ENCODE measurements at regions not wholly inside any gene's neighbourhood (a gene's known extent, or its start where the extent isn't known, plus 50 kb on each side); places are given as distances from the start of the nearest gene placed in this dataset.
"Not testable (repeated sequence)": the region's sequence is repeated elsewhere in the genome, so short reads cannot be mapped to it uniquely, and the experiment has no call there.

DNA sequence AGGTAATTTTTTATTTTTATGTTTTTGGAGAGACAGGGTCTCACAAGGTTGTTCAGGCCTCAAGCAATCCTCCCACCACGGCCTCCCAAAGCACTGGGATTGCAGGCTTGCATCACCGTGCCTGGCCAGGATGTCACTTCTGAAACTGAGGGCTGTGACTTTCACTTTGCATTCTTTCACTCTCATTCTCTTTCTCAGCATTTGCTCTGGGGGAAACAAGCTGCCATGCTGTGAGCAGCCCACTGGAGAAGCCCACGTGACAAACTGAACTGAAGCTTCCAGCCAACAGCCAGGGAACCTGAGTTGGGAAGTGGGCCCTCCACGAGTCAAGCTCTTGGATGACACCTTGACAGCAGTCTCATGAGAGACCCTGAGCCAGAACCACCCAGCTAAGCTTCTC is 109.4 kb downstream of the C5orf15 start:
- Histone ChIP-seq H3K27me3 (replicated peaks in 2 of 5; ENCODE audit: control insufficient read depth in 4 of 5, insufficient read depth in 5 of 5, low read length in 4 of 5) (peaks cover 0 to 3% (median 0%) of the 10 kb centered on the region in 5 experiments), H3K9me3 (ENCODE audit: control extremely low read depth in 1 of 5, control insufficient read depth in 4 of 5, insufficient read depth in 2 of 5, low read depth in 1 of 5, low read length in 4 of 5) (peaks cover 0 to 4% (median 0%) of the 10 kb centered on the region in 5 experiments), H3K36me3 (ENCODE audit: control insufficient read depth in 4 of 4, insufficient read depth in 4 of 4, low read length in 3 of 4) (no peaks in the 10 kb centered on the region), H3K27ac (ENCODE audit: insufficient read depth in 1 of 2, low read depth in 1 of 2, low read length in 2 of 2, poor library complexity in 1 of 2, severe bottlenecking in 2 of 2) (no peak overlapping the region), H3K4me1 (ENCODE audit: control extremely low read depth in 1 of 4, control insufficient read depth in 4 of 4, insufficient read depth in 4 of 4, low read length in 3 of 4) (no peaks in the 10 kb centered on the region), H3K4me3 (ENCODE audit: control insufficient read depth in 1 of 7, extremely low read depth in 1 of 7, insufficient read depth in 4 of 7, low read depth in 2 of 7, low read length in 6 of 7) (no peak overlapping the region)
- DNase-seq = no peak
- ChIA-PET POLR2A (no interaction called here), CTCF (interaction anchor here (3.6 kb wide), 1 partner anchor 10 kb away, joined by 17 read pairs; no protein-coding TSS in a partner anchor)
- 73% methylated on average over 4 of the region's 4 CpGs for WGBS (ENCODE audit: insufficient coverage)

DNA sequence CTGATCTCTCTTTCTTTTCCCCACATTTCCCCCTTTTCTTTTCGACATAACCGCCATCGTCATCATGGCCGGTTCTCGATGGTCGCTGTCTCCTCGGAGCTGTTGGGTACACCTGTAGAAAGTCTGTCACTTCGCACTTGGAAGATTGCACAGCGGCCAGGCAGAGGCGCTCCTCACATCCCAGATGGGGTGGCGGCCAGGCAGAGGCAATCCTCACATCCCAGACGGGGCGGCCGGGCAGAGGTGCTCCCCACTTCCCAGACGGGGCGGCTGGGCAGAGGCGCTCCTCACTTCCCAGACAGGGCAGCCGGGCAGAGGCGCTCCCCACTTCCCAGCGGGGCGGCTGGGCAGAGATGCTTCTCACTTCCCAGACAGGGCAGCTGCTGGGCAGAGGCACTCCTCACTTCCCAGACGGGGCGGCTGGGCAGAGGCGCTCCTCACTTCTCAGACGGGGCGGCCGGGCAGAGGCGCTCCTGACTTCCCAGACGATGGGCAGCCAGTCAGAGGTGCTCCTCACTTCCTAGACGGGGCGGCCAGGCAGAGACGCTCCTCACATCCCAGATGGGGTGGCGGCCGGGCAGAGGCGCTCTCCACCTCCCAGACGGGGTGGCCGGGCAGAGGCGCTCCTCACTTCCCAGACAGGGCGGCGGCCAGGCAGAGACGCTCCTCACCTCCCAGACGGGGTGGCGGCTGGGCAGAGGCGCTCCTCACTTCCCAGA is 110.7 kb downstream of the C5orf15 start:
- H3K4me3 ChIP-seq (ENCODE audit: control insufficient read depth in 1 of 7, extremely low read depth in 1 of 7, insufficient read depth in 4 of 7, low read depth in 2 of 7, low read length in 6 of 7); H3K27me3 ChIP-seq (replicated peaks in 2 of 5; ENCODE audit: control insufficient read depth in 4 of 5, insufficient read depth in 5 of 5, low read length in 4 of 5); H3K4me1 ChIP-seq (ENCODE audit: control extremely low read depth in 1 of 4, control insufficient read depth in 4 of 4, insufficient read depth in 4 of 4, low read length in 3 of 4); H3K27ac ChIP-seq (ENCODE audit: insufficient read depth in 1 of 2, low read depth in 1 of 2, low read length in 2 of 2, poor library complexity in 1 of 2, severe bottlenecking in 2 of 2); H3K36me3 ChIP-seq (ENCODE audit: control insufficient read depth in 4 of 4, insufficient read depth in 4 of 4, low read length in 3 of 4); H3K9me3 ChIP-seq (ENCODE audit: control extremely low read depth in 1 of 5, control insufficient read depth in 4 of 5, insufficient read depth in 2 of 5, low read depth in 1 of 5, low read length in 4 of 5); DNase-seq; POLR2A ChIA-PET: not testable (repeated sequence)
- WGBS (ENCODE audit: insufficient coverage) = 97% methylated on average over 39 of the region's 44 CpGs
- CTCF ChIA-PET = interaction anchor here (3.6 kb wide), 1 partner anchor 12 kb away, joined by 17 read pairs; no protein-coding TSS in a partner anchor

DNA sequence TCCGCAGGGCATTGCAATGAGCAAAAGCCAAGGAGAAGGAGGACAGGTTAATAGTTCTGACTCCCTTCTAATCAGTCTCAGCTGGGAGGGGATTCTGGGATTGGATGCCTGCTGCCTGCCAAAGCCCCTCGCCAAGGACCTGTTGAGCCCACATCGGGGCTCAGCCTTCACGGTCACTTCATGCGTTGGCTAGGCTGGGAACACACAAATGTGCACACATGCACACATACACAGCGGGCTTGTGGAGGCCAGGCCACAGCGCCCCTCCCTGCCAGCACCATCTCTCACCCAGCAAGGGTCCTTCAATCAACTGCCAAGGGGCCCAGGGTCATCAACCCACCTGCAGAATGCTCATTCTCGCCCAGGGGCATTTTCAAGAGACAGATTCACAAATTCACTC is 113.9 kb downstream of the C5orf15 start:
- WGBS (ENCODE audit: insufficient coverage) = 97% methylated on average over 7 of the region's 8 CpGs

DNA sequence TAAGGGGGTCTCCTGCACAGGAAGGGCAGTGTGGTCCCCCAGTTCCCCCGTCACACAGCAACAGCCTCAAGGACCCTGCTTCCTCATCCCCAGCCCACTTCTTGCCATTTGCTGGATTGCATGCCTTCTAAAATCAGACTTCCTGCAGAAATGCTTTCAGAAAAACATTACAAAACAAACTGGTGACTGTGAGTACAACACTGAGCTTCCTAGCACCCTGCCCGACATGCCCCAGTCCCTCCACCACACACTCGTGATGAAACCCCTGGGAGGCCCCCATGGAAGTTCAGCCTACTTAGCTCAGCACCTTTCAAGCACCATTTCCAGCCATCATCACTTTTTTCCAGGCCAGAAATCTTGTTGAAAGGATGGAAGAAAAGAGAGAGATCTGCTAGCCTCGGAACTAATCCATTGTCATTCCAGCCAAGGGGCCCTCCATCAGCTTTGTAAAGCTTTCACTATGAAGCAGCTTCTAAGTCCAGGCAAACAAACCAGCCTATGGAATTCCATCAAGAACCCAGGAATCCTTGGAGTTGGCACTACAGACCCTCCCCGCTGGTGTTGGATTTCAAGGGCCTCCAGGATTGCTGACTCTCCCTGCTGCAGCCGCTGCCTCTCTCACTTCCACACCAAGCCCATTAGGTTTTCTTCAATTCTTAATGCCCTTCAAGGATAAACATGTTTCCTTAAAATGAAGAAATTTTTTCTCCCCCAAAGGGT is 114.6 kb downstream of the C5orf15 start:
- Histone ChIP-seq H3K9me3 (ENCODE audit: control extremely low read depth in 1 of 5, control insufficient read depth in 4 of 5, insufficient read depth in 2 of 5, low read depth in 1 of 5, low read length in 4 of 5) (peaks cover 0 to 4% (median 3%) of the 10 kb centered on the region in 5 experiments), H3K27me3 (replicated peaks in 2 of 5; ENCODE audit: control insufficient read depth in 4 of 5, insufficient read depth in 5 of 5, low read length in 4 of 5) (peaks cover 0 to 3% (median 0%) of the 10 kb centered on the region in 5 experiments), H3K4me1 (ENCODE audit: control extremely low read depth in 1 of 4, control insufficient read depth in 4 of 4, insufficient read depth in 4 of 4, low read length in 3 of 4) (no peaks in the 10 kb centered on the region), H3K27ac (ENCODE audit: insufficient read depth in 1 of 2, low read depth in 1 of 2, low read length in 2 of 2, poor library complexity in 1 of 2, severe bottlenecking in 2 of 2) (no peak overlapping the region), H3K36me3 (ENCODE audit: control insufficient read depth in 4 of 4, insufficient read depth in 4 of 4, low read length in 3 of 4) (no peaks in the 10 kb centered on the region), H3K4me3 (ENCODE audit: control insufficient read depth in 1 of 7, extremely low read depth in 1 of 7, insufficient read depth in 4 of 7, low read depth in 2 of 7, low read length in 6 of 7) (no peak overlapping the region)
- ChIA-PET POLR2A (interaction anchor here (0.7 kb wide), 1 partner anchor 30 kb away, joined by 3 read pairs; no protein-coding TSS in a partner anchor), CTCF (no interaction called here)
- no peak for DNase-seq
- WGBS (ENCODE audit: insufficient coverage) = 89% methylated on average over 3 of the region's 6 CpGs

More for the DNA sequence above, 113.9 kb downstream of the C5orf15 start:
- Histone ChIP-seq H3K27me3 (replicated peaks in 2 of 5; ENCODE audit: control insufficient read depth in 4 of 5, insufficient read depth in 5 of 5, low read length in 4 of 5) (peaks cover 0 to 3% (median 0%) of the 10 kb centered on the region in 5 experiments), H3K36me3 (ENCODE audit: control insufficient read depth in 4 of 4, insufficient read depth in 4 of 4, low read length in 3 of 4) (no peaks in the 10 kb centered on the region), H3K4me1 (ENCODE audit: control extremely low read depth in 1 of 4, control insufficient read depth in 4 of 4, insufficient read depth in 4 of 4, low read length in 3 of 4) (no peaks in the 10 kb centered on the region), H3K27ac (ENCODE audit: insufficient read depth in 1 of 2, low read depth in 1 of 2, low read length in 2 of 2, poor library complexity in 1 of 2, severe bottlenecking in 2 of 2) (no peak overlapping the region), H3K4me3 (ENCODE audit: control insufficient read depth in 1 of 7, extremely low read depth in 1 of 7, insufficient read depth in 4 of 7, low read depth in 2 of 7, low read length in 6 of 7) (no peak overlapping the region), H3K9me3 (ENCODE audit: control extremely low read depth in 1 of 5, control insufficient read depth in 4 of 5, insufficient read depth in 2 of 5, low read depth in 1 of 5, low read length in 4 of 5) (peaks cover 0 to 4% (median 3%) of the 10 kb centered on the region in 5 experiments)
- ChIA-PET POLR2A (no interaction called here), CTCF (no interaction called here)
- DNase-seq = no peak

DNA sequence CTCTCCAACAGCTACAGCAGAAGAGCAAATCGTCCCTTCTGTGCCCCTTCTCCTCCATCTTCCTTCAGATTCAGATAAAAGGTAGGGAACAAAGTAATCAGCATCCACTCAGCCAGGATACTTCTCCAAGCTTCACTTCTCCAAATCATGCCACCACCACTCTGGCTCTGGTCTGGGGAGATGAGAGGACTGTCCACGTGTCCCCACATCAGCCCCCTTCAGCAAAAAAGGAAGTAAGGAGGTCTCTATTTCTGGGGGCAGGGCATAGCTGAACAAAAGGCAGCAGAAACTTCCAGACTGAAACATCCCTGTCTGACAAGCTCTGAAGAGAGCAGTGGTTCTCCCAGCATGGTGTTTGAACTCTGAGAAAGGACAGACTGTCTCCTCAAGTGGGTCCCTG is 116.9 kb downstream of the C5orf15 start:
- Histone ChIP-seq H3K36me3 (ENCODE audit: control insufficient read depth in 4 of 4, insufficient read depth in 4 of 4, low read length in 3 of 4) (no peaks in the 10 kb centered on the region), H3K9me3 (ENCODE audit: control extremely low read depth in 1 of 5, control insufficient read depth in 4 of 5, insufficient read depth in 2 of 5, low read depth in 1 of 5, low read length in 4 of 5) (peaks cover 0 to 3% (median 0%) of the 10 kb centered on the region in 5 experiments), H3K4me3 (ENCODE audit: control insufficient read depth in 1 of 7, extremely low read depth in 1 of 7, insufficient read depth in 4 of 7, low read depth in 2 of 7, low read length in 6 of 7) (no peak overlapping the region), H3K27me3 (replicated peaks in 2 of 5; ENCODE audit: control insufficient read depth in 4 of 5, insufficient read depth in 5 of 5, low read length in 4 of 5) (peaks cover 0 to 3% (median 0%) of the 10 kb centered on the region in 5 experiments), H3K27ac (ENCODE audit: insufficient read depth in 1 of 2, low read depth in 1 of 2, low read length in 2 of 2, poor library complexity in 1 of 2, severe bottlenecking in 2 of 2) (no peak overlapping the region), H3K4me1 (ENCODE audit: control extremely low read depth in 1 of 4, control insufficient read depth in 4 of 4, insufficient read depth in 4 of 4, low read length in 3 of 4) (peaks cover 0 to 6% (median 0%) of the 10 kb centered on the region in 4 experiments)
- POLR2A ChIA-PET = no interaction called here
- no peak for DNase-seq
- WGBS (ENCODE audit: insufficient coverage) = 57% methylated on average over 2 of the region's 2 CpGs
- CTCF ChIA-PET = interaction anchor here (1.2 to 1.9 kb wide), 2 partner anchors 18 to 28 kb away, joined by 3 to 8 read pairs; no protein-coding TSS in a partner anchor

GRCh38 chr5:133850811-133851210 is 117.6 kb downstream of the C5orf15 start:
- no peak for DNase-seq
- H3K4me1 ChIP-seq (ENCODE audit: control extremely low read depth in 1 of 4, control insufficient read depth in 4 of 4, insufficient read depth in 4 of 4, low read length in 3 of 4) = peaks cover 0 to 7% (median 0%) of the 10 kb centered on the region in 4 experiments
- CTCF ChIA-PET = interaction anchor here (1.2 to 1.9 kb wide), 2 partner anchors 18 to 28 kb away, joined by 3 to 8 read pairs; no protein-coding TSS in a partner anchor
- H3K4me3 ChIP-seq (ENCODE audit: control insufficient read depth in 1 of 7, extremely low read depth in 1 of 7, insufficient read depth in 4 of 7, low read depth in 2 of 7, low read length in 6 of 7) = no peak overlapping the region
- 100% methylated on average over 4 of the region's 5 CpGs for WGBS (ENCODE audit: insufficient coverage)
- no peak overlapping the region for H3K27ac ChIP-seq (ENCODE audit: insufficient read depth in 1 of 2, low read depth in 1 of 2, low read length in 2 of 2, poor library complexity in 1 of 2, severe bottlenecking in 2 of 2)
- POLR2A ChIA-PET = no interaction called here
- H3K9me3 ChIP-seq (ENCODE audit: control extremely low read depth in 1 of 5, control insufficient read depth in 4 of 5, insufficient read depth in 2 of 5, low read depth in 1 of 5, low read length in 4 of 5) = peaks cover 0 to 3% (median 0%) of the 10 kb centered on the region in 5 experiments
- no peaks in the 10 kb centered on the region for H3K36me3 ChIP-seq (ENCODE audit: control insufficient read depth in 4 of 4, insufficient read depth in 4 of 4, low read length in 3 of 4)
- peaks cover 0 to 3% (median 0%) of the 10 kb centered on the region in 5 experiments for H3K27me3 ChIP-seq (replicated peaks in 2 of 5; ENCODE audit: control insufficient read depth in 4 of 5, insufficient read depth in 5 of 5, low read length in 4 of 5)

DNA sequence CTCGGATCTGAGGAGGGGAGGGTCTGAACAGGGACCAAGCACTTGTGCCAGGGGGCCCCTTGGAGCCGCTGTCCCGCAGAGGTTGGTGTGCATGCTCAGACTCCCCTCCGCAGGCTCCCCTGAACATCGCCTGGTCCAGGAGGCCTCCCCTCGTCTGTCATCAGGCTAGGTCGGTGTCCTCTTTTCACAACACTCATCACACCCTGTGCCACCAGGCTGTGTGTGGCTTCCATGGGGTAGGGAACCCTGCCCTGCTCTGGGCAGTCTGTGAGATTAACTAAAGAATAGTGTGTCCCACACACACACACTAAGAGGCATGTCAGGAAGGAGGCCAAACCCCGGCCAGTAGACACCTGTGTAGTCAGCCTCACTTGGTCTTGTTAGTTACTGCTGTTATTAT is 119.3 kb downstream of the C5orf15 start:
- CTCF ChIA-PET = interaction anchor here (1.4 kb wide), 1 partner anchor 17 kb away, joined by 3 read pairs; no protein-coding TSS in a partner anchor
- WGBS (ENCODE audit: insufficient coverage) = 100% methylated on average over 5 of the region's 8 CpGs
- no peaks in the 10 kb centered on the region for H3K36me3 ChIP-seq (ENCODE audit: control insufficient read depth in 4 of 4, insufficient read depth in 4 of 4, low read length in 3 of 4)
- no peak overlapping the region for H3K4me3 ChIP-seq (ENCODE audit: control insufficient read depth in 1 of 7, extremely low read depth in 1 of 7, insufficient read depth in 4 of 7, low read depth in 2 of 7, low read length in 6 of 7)
- POLR2A ChIA-PET = no interaction called here
- H3K27ac ChIP-seq (ENCODE audit: insufficient read depth in 1 of 2, low read depth in 1 of 2, low read length in 2 of 2, poor library complexity in 1 of 2, severe bottlenecking in 2 of 2) = no peak overlapping the region
- peaks cover 0 to 7% (median 0%) of the 10 kb centered on the region in 4 experiments for H3K4me1 ChIP-seq (ENCODE audit: control extremely low read depth in 1 of 4, control insufficient read depth in 4 of 4, insufficient read depth in 4 of 4, low read length in 3 of 4)
- no peaks in the 10 kb centered on the region for H3K27me3 ChIP-seq (replicated peaks in 2 of 5; ENCODE audit: control insufficient read depth in 4 of 5, insufficient read depth in 5 of 5, low read length in 4 of 5)
- no peak for DNase-seq
- H3K9me3 ChIP-seq (ENCODE audit: control extremely low read depth in 1 of 5, control insufficient read depth in 4 of 5, insufficient read depth in 2 of 5, low read depth in 1 of 5, low read length in 4 of 5) = peaks cover 0 to 3% (median 0%) of the 10 kb centered on the region in 5 experiments

Measured in common myeloid progenitor, CD34-positive (primary cell).